ENCODE measurements at regions not wholly inside any gene's neighbourhood (a gene's known extent, or its start where the extent isn't known, plus 50 kb on each side); places are given as distances from the start of the nearest gene placed in this dataset.
"Not testable (repeated sequence)": the region's sequence is repeated elsewhere in the genome, so short reads cannot be mapped to it uniquely, and the experiment has no call there.

GRCh38 chr5:123950701-123951581 lies 439.0 kb downstream of the CSNK1G3 start:
- DNase-seq (ENCODE audit: low read depth), result peak; percentile 23

GRCh38 chr5:123949807-123950340 lies 437.9 kb downstream of the CSNK1G3 start:
- no peak for DNase-seq (ENCODE audit: low read depth)

- no peak for DNase-seq (ENCODE audit: low read depth)
Observed at GRCh38 chr5:123949043-123949804, 437.2 kb downstream of the CSNK1G3 start.

- no peak for DNase-seq (ENCODE audit: low read depth)
Observed at GRCh38 chr5:123947797-123948196, 435.8 kb downstream of the CSNK1G3 start.

GRCh38 chr5:123945548-123945947 lies 433.6 kb downstream of the CSNK1G3 start:
- DNase-seq (ENCODE audit: low read depth), result no peak

- no peak for DNase-seq (ENCODE audit: low read depth)
Observed at GRCh38 chr5:123943151-123943550, 431.2 kb downstream of the CSNK1G3 start.

GRCh38 chr5:123940416-123940815 lies 428.4 kb downstream of the CSNK1G3 start:
- no peak for DNase-seq (ENCODE audit: low read depth)

GRCh38 chr5:123937230-123937629 lies 425.3 kb downstream of the CSNK1G3 start:
- DNase-seq (ENCODE audit: low read depth), result peak; percentile 15

GRCh38 chr5:123936548-123936947 lies 424.6 kb downstream of the CSNK1G3 start:
- DNase-seq (ENCODE audit: low read depth), result no peak

GRCh38 chr5:123933812-123934211 lies 421.8 kb downstream of the CSNK1G3 start:
- not testable (repeated sequence) for DNase-seq (ENCODE audit: low read depth)

- peak; percentile 25 for DNase-seq (ENCODE audit: low read depth)
Observed at GRCh38 chr5:123929055-123929474, 417.1 kb downstream of the CSNK1G3 start.

- no peak for DNase-seq (ENCODE audit: low read depth)
Observed at GRCh38 chr5:123928401-123928800, 416.4 kb downstream of the CSNK1G3 start.

GRCh38 chr5:123921193-123921592 lies 409.2 kb downstream of the CSNK1G3 start:
- DNase-seq (ENCODE audit: low read depth), result no peak

- DNase-seq (ENCODE audit: low read depth), result peak; percentile 97
Observed at GRCh38 chr5:123916345-123917121, 404.6 kb downstream of the CSNK1G3 start.

GRCh38 chr5:123914333-123914732 lies 402.4 kb downstream of the CSNK1G3 start:
- DNase-seq (ENCODE audit: low read depth), result no peak

- DNase-seq (ENCODE audit: low read depth), result no peak
Observed at GRCh38 chr5:123907349-123907748, 395.4 kb downstream of the CSNK1G3 start.

- DNase-seq (ENCODE audit: low read depth), result no peak
Observed at GRCh38 chr5:123906698-123907295, 394.8 kb downstream of the CSNK1G3 start.

- DNase-seq (ENCODE audit: low read depth), result no peak
Observed at GRCh38 chr5:123885081-123885480, 373.1 kb downstream of the CSNK1G3 start.

GRCh38 chr5:123882965-123883345 lies 371.0 kb downstream of the CSNK1G3 start:
- no peak for DNase-seq (ENCODE audit: low read depth)

- no peak for DNase-seq (ENCODE audit: low read depth)
Observed at GRCh38 chr5:123882319-123882964, 370.5 kb downstream of the CSNK1G3 start.

- peak; percentile 73 for DNase-seq (ENCODE audit: low read depth)
Observed at GRCh38 chr5:123881759-123882244, 369.8 kb downstream of the CSNK1G3 start.

All from renal cortical epithelial cell (primary cell).